Activated CD4-positive, alpha-beta memory T cell treated with anti-CD3 and anti-CD28 coated beads for 36 hours (primary cell): ENCODE measurements at regions not wholly inside any gene's neighbourhood (a gene's known extent, or its start where the extent isn't known, plus 50 kb on each side); places are given as distances from the start of the nearest gene placed in this dataset.

Source experiments
- CTCF ChIA-PET: fragments of 350-600 bp; sonication (Branson Sonifier 250); formaldehyde crosslinking; loops from one replicate; lab custom pipeline; 2021; ENCODE audit warnings: antibody characterized with exemption, inconsistent platforms; lab: Charles Lee
- POLR2A ChIA-PET: fragments of 350-600 bp; sonication (Branson Sonifier 250); formaldehyde crosslinking; loops from one replicate; lab custom pipeline; 2021; ENCODE audit warnings: antibody characterized with exemption; lab: Charles Lee
- DNase-seq: peaks from one replicate; pipeline ENCODE4 v3.0.0-alpha.2; 2020
- H3K27ac Mint-ChIP-seq: one replicate; pipeline ENCODE4 v1.8.0; 2021; ENCODE audit warnings: mixed read lengths
- H3K27me3 Mint-ChIP-seq: one replicate; pipeline ENCODE4 v1.8.0; 2021; ENCODE audit warnings: mixed read lengths
- H3K36me3 Mint-ChIP-seq: one replicate; pipeline ENCODE4 v1.8.0; 2021; ENCODE audit warnings: mixed read lengths
- H3K4me1 Mint-ChIP-seq: one replicate; pipeline ENCODE4 v1.8.0; 2021; ENCODE audit warnings: low read depth, mixed read lengths
- H3K4me3 Mint-ChIP-seq: one replicate; pipeline ENCODE4 v1.8.0; 2021; ENCODE audit warnings: mild to moderate bottlenecking, mixed read lengths
- H3K9me3 Mint-ChIP-seq: one replicate; pipeline ENCODE4 v1.8.0; 2021; ENCODE audit warnings: mixed read lengths
- intact Hi-C: fragments of 100-400 bp; cut with micrococcal nuclease; formaldehyde crosslinking; loops from one replicate; pipeline ENCODE4 v1.15.1; 2023

- H3K27me3 Mint-ChIP-seq: peaks cover 6% of the 10 kb centered on the region
- CTCF ChIA-PET: no interaction called here
- H3K4me3 Mint-ChIP-seq: no peak overlapping the region
- POLR2A ChIA-PET: no interaction called here
- peaks cover 3% of the 10 kb centered on the region for H3K4me1 Mint-ChIP-seq
- no peak for DNase-seq
- intact Hi-C loops: no loop called here
- H3K36me3 Mint-ChIP-seq: no peaks in the 10 kb centered on the region
- no peak overlapping the region for H3K27ac Mint-ChIP-seq
- H3K9me3 Mint-ChIP-seq: no peaks in the 10 kb centered on the region
These were observed 183.2 kb upstream of the GPR12 start for GRCh38 chr13:26943748-26944147.

GRCh38 chr13:26942184-26942583, 181.6 kb upstream of the GPR12 start:
- Mint-ChIP-seq H3K4me3 (no peak overlapping the region), H3K4me1 (peaks cover 3% of the 10 kb centered on the region), H3K27ac (no peak overlapping the region), H3K9me3 (no peaks in the 10 kb centered on the region), H3K27me3 (peaks cover 10% of the 10 kb centered on the region), H3K36me3 (no peaks in the 10 kb centered on the region)
- ChIA-PET POLR2A (no interaction called here), CTCF (interaction anchor here (0.8 to 1.3 kb wide), 4 partner anchors 12 to 437 kb away, joined by 3 read pairs; no protein-coding TSS in a partner anchor)
- DNase-seq: no peak
- intact Hi-C loops: no loop called here

GRCh38 chr13:26941345-26942174, 181.0 kb upstream of the GPR12 start:
- Mint-ChIP-seq H3K27ac (no peak overlapping the region), H3K9me3 (no peaks in the 10 kb centered on the region), H3K4me1 (peaks cover 3% of the 10 kb centered on the region), H3K27me3 (peaks cover 10% of the 10 kb centered on the region), H3K36me3 (no peaks in the 10 kb centered on the region), H3K4me3 (no peak overlapping the region)
- intact Hi-C loops: no loop called here
- ChIA-PET CTCF (interaction anchor here (0.8 to 1.3 kb wide), 4 partner anchors 11 to 438 kb away, joined by 3 read pairs; no protein-coding TSS in a partner anchor), POLR2A (no interaction called here)
- DNase-seq: peak; percentile 18

- H3K4me3 Mint-ChIP-seq: no peak overlapping the region
- H3K4me1 Mint-ChIP-seq: peaks cover 7% of the 10 kb centered on the region
- H3K27ac Mint-ChIP-seq: no peak overlapping the region
- CTCF ChIA-PET: no interaction called here
- DNase-seq: no peak
- no peaks in the 10 kb centered on the region for H3K36me3 Mint-ChIP-seq
- POLR2A ChIA-PET: no interaction called here
- intact Hi-C loops: no loop called here
- H3K9me3 Mint-ChIP-seq: no peaks in the 10 kb centered on the region
- H3K27me3 Mint-ChIP-seq: peaks cover 5% of the 10 kb centered on the region
These were observed 173.5 kb upstream of the GPR12 start for GRCh38 chr13:26934096-26934495.

- no peak overlapping the region for H3K4me3 Mint-ChIP-seq
- H3K36me3 Mint-ChIP-seq: no peaks in the 10 kb centered on the region
- ChIA-PET POLR2A (no interaction called here), CTCF (no interaction called here)
- H3K27ac Mint-ChIP-seq: no peak overlapping the region
- peaks cover 7% of the 10 kb centered on the region for H3K4me1 Mint-ChIP-seq
- DNase-seq: no peak
- H3K9me3 Mint-ChIP-seq: no peaks in the 10 kb centered on the region
- H3K27me3 Mint-ChIP-seq: no peaks in the 10 kb centered on the region
- intact Hi-C loops: no loop called here
These were observed 171.9 kb upstream of the GPR12 start for GRCh38 chr13:26932465-26932864.

GRCh38 chr13:26929971-26930730, 169.6 kb upstream of the GPR12 start:
- peaks cover 4% of the 10 kb centered on the region for H3K27me3 Mint-ChIP-seq
- intact Hi-C loops: loop anchor here (1.0 kb wide), 2 partner anchors 223 to 448 kb away; no protein-coding TSS in a partner anchor
- no peaks in the 10 kb centered on the region for H3K36me3 Mint-ChIP-seq
- no peaks in the 10 kb centered on the region for H3K9me3 Mint-ChIP-seq
- DNase-seq: peak; percentile 77
- no peak overlapping the region for H3K27ac Mint-ChIP-seq
- POLR2A ChIA-PET: interaction anchor here (0.6 kb wide), 2 partner anchors 13 to 228 kb away, joined by 3 to 6 read pairs; no protein-coding TSS in a partner anchor
- peaks cover 7% of the 10 kb centered on the region for H3K4me1 Mint-ChIP-seq
- CTCF ChIA-PET: interaction anchor here (0.5 to 3.1 kb wide), 22 partner anchors 8 to 1715 kb away, joined by 3 to 21 read pairs (median 4); no protein-coding TSS in a partner anchor
- no peak overlapping the region for H3K4me3 Mint-ChIP-seq

GRCh38 chr13:26927511-26927910, 166.9 kb upstream of the GPR12 start:
- Mint-ChIP-seq H3K27ac (no peak overlapping the region), H3K27me3 (peaks cover 14% of the 10 kb centered on the region), H3K36me3 (no peaks in the 10 kb centered on the region), H3K4me3 (no peak overlapping the region), H3K9me3 (no peaks in the 10 kb centered on the region), H3K4me1 (peaks cover 7% of the 10 kb centered on the region)
- DNase-seq: no peak
- CTCF ChIA-PET: interaction anchor here (1.5 kb wide), 1 partner anchor 899 kb away, joined by 3 read pairs; no protein-coding TSS in a partner anchor
- POLR2A ChIA-PET: no interaction called here
- intact Hi-C loops: no loop called here

- Mint-ChIP-seq H3K4me3 (no peak overlapping the region), H3K27ac (no peak overlapping the region), H3K27me3 (peaks cover 21% of the 10 kb centered on the region), H3K9me3 (no peaks in the 10 kb centered on the region), H3K4me1 (peaks cover 7% of the 10 kb centered on the region), H3K36me3 (no peaks in the 10 kb centered on the region)
- DNase-seq: no peak
- POLR2A ChIA-PET: no interaction called here
- CTCF ChIA-PET: interaction anchor here (1.3 to 1.5 kb wide), 2 partner anchors 53 to 900 kb away, joined by 3 read pairs; no protein-coding TSS in a partner anchor
- intact Hi-C loops: no loop called here
These were observed 165.8 kb upstream of the GPR12 start for GRCh38 chr13:26926371-26926770.

- no peaks in the 10 kb centered on the region for H3K4me1 Mint-ChIP-seq
- no peak for DNase-seq
- intact Hi-C loops: no loop called here
- ChIA-PET CTCF (no interaction called here), POLR2A (no interaction called here)
- no peak overlapping the region for H3K27ac Mint-ChIP-seq
- no peak overlapping the region for H3K4me3 Mint-ChIP-seq
- peaks cover 22% of the 10 kb centered on the region for H3K27me3 Mint-ChIP-seq
- H3K9me3 Mint-ChIP-seq: no peaks in the 10 kb centered on the region
- no peaks in the 10 kb centered on the region for H3K36me3 Mint-ChIP-seq
These were observed 163.4 kb upstream of the GPR12 start for GRCh38 chr13:26923824-26924605.

GRCh38 chr13:26921918-26922317, 161.3 kb upstream of the GPR12 start:
- Mint-ChIP-seq H3K27me3 (peaks cover 21% of the 10 kb centered on the region), H3K9me3 (no peaks in the 10 kb centered on the region), H3K36me3 (no peaks in the 10 kb centered on the region), H3K4me3 (no peak overlapping the region), H3K4me1 (no peaks in the 10 kb centered on the region), H3K27ac (no peak overlapping the region)
- intact Hi-C loops: no loop called here
- DNase-seq: no peak
- POLR2A ChIA-PET: no interaction called here
- CTCF ChIA-PET: no interaction called here

GRCh38 chr13:26920614-26921355, 160.2 kb upstream of the GPR12 start:
- H3K36me3 Mint-ChIP-seq: no peaks in the 10 kb centered on the region
- no peak overlapping the region for H3K27ac Mint-ChIP-seq
- H3K4me3 Mint-ChIP-seq: no peak overlapping the region
- H3K9me3 Mint-ChIP-seq: no peaks in the 10 kb centered on the region
- POLR2A ChIA-PET: no interaction called here
- peaks cover 21% of the 10 kb centered on the region for H3K27me3 Mint-ChIP-seq
- no peaks in the 10 kb centered on the region for H3K4me1 Mint-ChIP-seq
- intact Hi-C loops: no loop called here
- no peak for DNase-seq
- CTCF ChIA-PET: interaction anchor here (2.2 kb wide), 1 partner anchor 9 kb away, joined by 14 read pairs; no protein-coding TSS in a partner anchor
